IPS-20b (cell line): ENCODE measurements at regions not wholly inside any gene's neighbourhood (a gene's known extent, or its start where the extent isn't known, plus 50 kb on each side); places are given as distances from the start of the nearest gene placed in this dataset.

Experiments
- H3K27ac ChIP-seq: one replicate; pipeline ENCODE4 v1.5.1; 2013; ENCODE audit warnings: low read length
- H3K27me3 ChIP-seq: 2 replicates; pipeline ENCODE4 v1.6.1; 2013; ENCODE audit warnings: mild to moderate bottlenecking, low read length, inconsistent platforms; ENCODE audit not compliant: insufficient read depth
- H3K36me3 ChIP-seq: 2 replicates; pipeline ENCODE4 v1.6.1; 2013; ENCODE audit warnings: low read depth, mild to moderate bottlenecking, inconsistent platforms, low read length, moderate library complexity; ENCODE audit not compliant: insufficient read depth
- H3K4me1 ChIP-seq: 2 replicates; pipeline ENCODE4 v1.6.1; 2013; ENCODE audit warnings: mild to moderate bottlenecking, control low read depth, inconsistent platforms, low read length, moderate library complexity; ENCODE audit not compliant: insufficient read depth
- H3K4me3 ChIP-seq: 2 replicates; pipeline ENCODE4 v1.5.1; 2013; ENCODE audit warnings: mild to moderate bottlenecking, low read length, inconsistent platforms
- H3K9ac ChIP-seq: 2 replicates; pipeline ENCODE4 v1.6.1; 2013; ENCODE audit warnings: low read depth, mild to moderate bottlenecking, inconsistent platforms, low read length, moderate library complexity
- H3K9me3 ChIP-seq: 2 replicates; pipeline ENCODE4 v1.6.1; 2013; ENCODE audit warnings: mild to moderate bottlenecking, low read depth, low read length, inconsistent platforms; ENCODE audit not compliant: insufficient read depth

- Histone ChIP-seq H3K4me3 (no peak overlapping the region), H3K4me1 (peaks cover 8% of the 10 kb centered on the region; the same call in 1 of the 2 replicates), H3K9me3 (no peaks in the 10 kb centered on the region), H3K27me3 (no peaks in the 10 kb centered on the region; the same call in 1 of the 2 replicates), H3K9ac (no peak overlapping the region), H3K27ac (no peak overlapping the region), H3K36me3 (no peaks in the 10 kb centered on the region)
Observed at GRCh38 chr13:111864566-111864965, 202.4 kb upstream of the SOX1 start.

- Histone ChIP-seq H3K27ac (no peak overlapping the region), H3K4me1 (peaks cover 4% of the 10 kb centered on the region; the same call in 1 of the 2 replicates), H3K9ac (no peak overlapping the region), H3K27me3 (no peaks in the 10 kb centered on the region; the same call in 1 of the 2 replicates), H3K36me3 (no peaks in the 10 kb centered on the region), H3K9me3 (no peaks in the 10 kb centered on the region), H3K4me3 (no peak overlapping the region)
Observed at GRCh38 chr13:111865046-111865445, 201.9 kb upstream of the SOX1 start.

GRCh38 chr13:111865826-111866225 is 201.1 kb upstream of the SOX1 start:
- Histone ChIP-seq H3K27me3 (no peaks in the 10 kb centered on the region), H3K4me1 (no peaks in the 10 kb centered on the region), H3K9me3 (no peaks in the 10 kb centered on the region), H3K27ac (no peak overlapping the region), H3K36me3 (no peaks in the 10 kb centered on the region), H3K9ac (no peak overlapping the region), H3K4me3 (no peak overlapping the region)

- Histone ChIP-seq H3K36me3 (no peaks in the 10 kb centered on the region), H3K27me3 (no peaks in the 10 kb centered on the region), H3K4me3 (no peak overlapping the region), H3K4me1 (no peaks in the 10 kb centered on the region), H3K9me3 (no peaks in the 10 kb centered on the region), H3K9ac (no peak overlapping the region), H3K27ac (no peak overlapping the region)
Observed at GRCh38 chr13:111866731-111867245, 200.2 kb upstream of the SOX1 start.

- Histone ChIP-seq H3K36me3 (no peaks in the 10 kb centered on the region), H3K27ac (no peak overlapping the region), H3K4me1 (no peaks in the 10 kb centered on the region), H3K27me3 (no peaks in the 10 kb centered on the region), H3K4me3 (no peak overlapping the region), H3K9me3 (no peaks in the 10 kb centered on the region), H3K9ac (no peak overlapping the region)
Observed at GRCh38 chr13:111867657-111868056, 199.3 kb upstream of the SOX1 start.

- no peaks in the 10 kb centered on the region for H3K9me3 ChIP-seq
Observed at GRCh38 chr13:111868716-111869115, 198.2 kb upstream of the SOX1 start.

GRCh38 chr13:111872475-111873150 is 194.3 kb upstream of the SOX1 start:
- H3K4me1 ChIP-seq = no peaks in the 10 kb centered on the region
- H3K4me3 ChIP-seq = no peak overlapping the region
- no peak overlapping the region for H3K27ac ChIP-seq
- no peaks in the 10 kb centered on the region for H3K36me3 ChIP-seq
- H3K9ac ChIP-seq = no peak overlapping the region
- no peaks in the 10 kb centered on the region; the same call in 1 of the 2 replicates for H3K27me3 ChIP-seq
- H3K9me3 ChIP-seq = no peaks in the 10 kb centered on the region

More at GRCh38 chr13:111868716-111869115, 198.2 kb upstream of the SOX1 start:
- Histone ChIP-seq H3K4me1 (no peaks in the 10 kb centered on the region), H3K27me3 (no peaks in the 10 kb centered on the region), H3K36me3 (no peaks in the 10 kb centered on the region), H3K4me3 (no peak overlapping the region), H3K9ac (no peak overlapping the region), H3K27ac (no peak overlapping the region)

GRCh38 chr13:111873676-111874178 is 193.2 kb upstream of the SOX1 start:
- Histone ChIP-seq H3K27ac (no peak overlapping the region), H3K27me3 (no peaks in the 10 kb centered on the region; the same call in 1 of the 2 replicates), H3K9ac (no peak overlapping the region)

GRCh38 chr13:111874981-111875380 is 192.0 kb upstream of the SOX1 start:
- Histone ChIP-seq H3K9ac (no peak overlapping the region), H3K27ac (no peak overlapping the region), H3K36me3 (no peaks in the 10 kb centered on the region), H3K27me3 (no peaks in the 10 kb centered on the region; the same call in 1 of the 2 replicates), H3K4me3 (no peak overlapping the region), H3K9me3 (no peaks in the 10 kb centered on the region), H3K4me1 (no peaks in the 10 kb centered on the region)

More at GRCh38 chr13:111873676-111874178, 193.2 kb upstream of the SOX1 start:
- no peaks in the 10 kb centered on the region for H3K4me1 ChIP-seq
- H3K9me3 ChIP-seq = no peaks in the 10 kb centered on the region
- no peaks in the 10 kb centered on the region for H3K36me3 ChIP-seq
- no peak overlapping the region for H3K4me3 ChIP-seq

- H3K27me3 ChIP-seq = no peaks in the 10 kb centered on the region; the same call in 1 of the 2 replicates
- H3K9me3 ChIP-seq = no peaks in the 10 kb centered on the region
- H3K27ac ChIP-seq = no peak overlapping the region
- no peak overlapping the region for H3K4me3 ChIP-seq
- H3K4me1 ChIP-seq = no peaks in the 10 kb centered on the region
- no peaks in the 10 kb centered on the region for H3K36me3 ChIP-seq
- no peak overlapping the region for H3K9ac ChIP-seq
Observed at GRCh38 chr13:111875915-111876314, 191.0 kb upstream of the SOX1 start.

GRCh38 chr13:111876506-111876905 is 190.4 kb upstream of the SOX1 start:
- no peaks in the 10 kb centered on the region for H3K9me3 ChIP-seq

GRCh38 chr13:111877906-111878305 is 189.0 kb upstream of the SOX1 start:
- no peak overlapping the region for H3K9ac ChIP-seq
- H3K27ac ChIP-seq = no peak overlapping the region
- no peaks in the 10 kb centered on the region for H3K36me3 ChIP-seq
- no peaks in the 10 kb centered on the region; the same call in 1 of the 2 replicates for H3K27me3 ChIP-seq
- no peak overlapping the region for H3K4me3 ChIP-seq
- H3K4me1 ChIP-seq = no peaks in the 10 kb centered on the region
- H3K9me3 ChIP-seq = no peaks in the 10 kb centered on the region

More at GRCh38 chr13:111876506-111876905, 190.4 kb upstream of the SOX1 start:
- Histone ChIP-seq H3K36me3 (no peaks in the 10 kb centered on the region), H3K4me1 (no peaks in the 10 kb centered on the region), H3K4me3 (no peak overlapping the region), H3K9ac (no peak overlapping the region), H3K27me3 (no peaks in the 10 kb centered on the region; the same call in 1 of the 2 replicates), H3K27ac (no peak overlapping the region)
